H9 (cell line): ENCODE measurements at regions not wholly inside any gene's neighbourhood (a gene's known extent, or its start where the extent isn't known, plus 50 kb on each side); places are given as distances from the start of the nearest gene placed in this dataset.

Experiments
- DNase-seq: peaks from one replicate; pipeline ENCODE4 v3.0.0-alpha.2; 2017
- H2AFZ ChIP-seq: one replicate; pipeline ENCODE4 v1.6.1; 2013; ENCODE audit warnings: mild to moderate bottlenecking, low read length, control low read depth, moderate library complexity
- H2AK5ac ChIP-seq: 2 replicates; pipeline ENCODE4 v1.6.1; 2013; ENCODE audit warnings: low read length, control low read depth, mixed read lengths; ENCODE audit not compliant: insufficient read length
- H2BK120ac ChIP-seq: one replicate; pipeline ENCODE4 v1.6.1; 2013; ENCODE audit warnings: low read depth, mild to moderate bottlenecking, low read length, control low read depth, inconsistent platforms; ENCODE audit not compliant: poor library complexity, severe bottlenecking
- H2BK12ac ChIP-seq: 2 replicates; pipeline ENCODE4 v1.6.1; 2013; ENCODE audit warnings: low read length, control low read depth, mixed read lengths, low read depth; ENCODE audit not compliant: insufficient read length
- H2BK15ac ChIP-seq: 2 replicates; pipeline ENCODE4 v1.6.1; 2013; ENCODE audit warnings: low read depth, low read length, control low read depth
- H2BK20ac ChIP-seq: one replicate; pipeline ENCODE4 v1.6.1; 2013; ENCODE audit warnings: low read depth, mild to moderate bottlenecking, low read length, control low read depth, inconsistent platforms; ENCODE audit not compliant: poor library complexity, severe bottlenecking
- H2BK5ac ChIP-seq: 2 replicates; pipeline ENCODE4 v1.6.1; 2013; ENCODE audit warnings: low read length, control low read depth, mixed read lengths; ENCODE audit not compliant: insufficient read length
- H3K14ac ChIP-seq: 2 replicates; pipeline ENCODE4 v1.6.1; 2013; ENCODE audit warnings: low read length, control low read depth; ENCODE audit not compliant: insufficient read depth
- H3K18ac ChIP-seq: 2 replicates; pipeline ENCODE4 v1.6.1; 2013; ENCODE audit warnings: low read depth, mild to moderate bottlenecking, mixed read lengths, low read length, control low read depth; ENCODE audit not compliant: insufficient read length
- H3K23ac ChIP-seq: 2 replicates; pipeline ENCODE4 v1.6.1; 2013; ENCODE audit warnings: low read length, control low read depth, mixed read lengths, low read depth; ENCODE audit not compliant: insufficient read length
- H3K23me2 ChIP-seq: 2 replicates; pipeline ENCODE4 v1.6.1; 2013; ENCODE audit warnings: low read depth, mild to moderate bottlenecking, mixed read lengths, low read length, control low read depth; ENCODE audit not compliant: insufficient read length, poor library complexity, severe bottlenecking
- H3K27ac ChIP-seq: 2 replicates; pipeline ENCODE4 v1.5.1; 2013; ENCODE audit warnings: low read length, control low read depth, mixed read lengths, low read depth; ENCODE audit not compliant: insufficient read length
- H3K27me3 ChIP-seq: 2 replicates; pipeline ENCODE4 v1.6.1; 2013; ENCODE audit warnings: low read length, control low read depth, inconsistent platforms; ENCODE audit not compliant: insufficient read depth
- H3K4ac ChIP-seq: 2 replicates; pipeline ENCODE4 v1.6.1; 2013; ENCODE audit warnings: low read depth, mild to moderate bottlenecking, control low read depth, inconsistent platforms, low read length, moderate library complexity
- H3K4me1 ChIP-seq: 2 replicates; pipeline ENCODE4 v1.6.1; 2013; ENCODE audit warnings: low read length, control low read depth, inconsistent platforms; ENCODE audit not compliant: insufficient read depth
- H3K4me2 ChIP-seq: 2 replicates; pipeline ENCODE4 v1.6.1; 2013; ENCODE audit warnings: low read length, control low read depth, mixed read lengths; ENCODE audit not compliant: insufficient read length, insufficient read depth
- H3K56ac ChIP-seq: 2 replicates; pipeline ENCODE4 v1.6.1; 2013; ENCODE audit warnings: low read depth, mild to moderate bottlenecking, mixed read lengths, low read length, control low read depth; ENCODE audit not compliant: insufficient read length
- H3K79me1 ChIP-seq: 2 replicates; pipeline ENCODE4 v1.6.1; 2013; ENCODE audit warnings: low read depth, mild to moderate bottlenecking, moderate library complexity, low read length, control low read depth, inconsistent platforms; ENCODE audit not compliant: insufficient read depth, poor library complexity, severe bottlenecking
- H3K79me2 ChIP-seq: 2 replicates; pipeline ENCODE4 v1.6.1; 2013; ENCODE audit warnings: low read length, control low read depth, inconsistent platforms; ENCODE audit not compliant: insufficient read depth
- H3K9ac ChIP-seq: 2 replicates; pipeline ENCODE4 v1.6.1; 2013; ENCODE audit warnings: low read length, control low read depth, mixed read lengths; ENCODE audit not compliant: insufficient read length; ENCODE audit errors: extremely low read depth
- H3K9me3 ChIP-seq: one replicate; pipeline ENCODE4 v1.6.1; 2013; ENCODE audit warnings: low read depth, low read length, inconsistent platforms; ENCODE audit not compliant: control insufficient read depth
- H3T11ph ChIP-seq: one replicate; pipeline ENCODE4 v1.6.1; 2013; ENCODE audit warnings: mild to moderate bottlenecking, low read length, control low read depth, inconsistent platforms
- H4K20me1 ChIP-seq: one replicate; pipeline ENCODE4 v1.6.1; 2013; ENCODE audit not compliant: control insufficient read depth, insufficient read length, insufficient read depth
- H4K5ac ChIP-seq: 2 replicates; pipeline ENCODE4 v1.6.1; 2013; ENCODE audit warnings: low read depth, mild to moderate bottlenecking, mixed read lengths, low read length, control low read depth; ENCODE audit not compliant: insufficient read length
- H4K8ac ChIP-seq: replicated peaks from 2 replicates; pipeline ENCODE4 v1.6.1; 2013; ENCODE audit warnings: low read length, control low read depth, mixed read lengths, low read depth; ENCODE audit not compliant: insufficient read length
- H4K91ac ChIP-seq: 2 replicates; pipeline ENCODE4 v1.6.1; 2013; ENCODE audit warnings: low read depth, mild to moderate bottlenecking, moderate library complexity, mixed read lengths, low read length, control low read depth; ENCODE audit not compliant: insufficient read length
- H3K27ac Mint-ChIP-seq, 3 experiments: 2 replicates in 2 of 3; 3 replicates in 1 of 3; pipeline ENCODE4 v1.8.0; 2020 to 2021; ENCODE audit warnings: mixed read lengths in 3 of 3, mild to moderate bottlenecking in 1 of 3, moderate library complexity in 1 of 3
- H3K27me3 Mint-ChIP-seq: 2 replicates; pipeline ENCODE4 v1.8.0; 2021; ENCODE audit warnings: low read depth, mild to moderate bottlenecking, moderate library complexity, mixed read lengths
- H3K36me3 Mint-ChIP-seq, 3 experiments: 2 replicates in 2 of 3; 3 replicates in 1 of 3; pipeline ENCODE4 v1.8.0; 2020 to 2021; ENCODE audit warnings: low read depth in 3 of 3, mixed read lengths in 3 of 3; ENCODE audit not compliant: insufficient read depth in 1 of 3
- H3K4me1 Mint-ChIP-seq, 2 experiments: 2 replicates each; pipeline ENCODE4 v1.8.0; 2020; ENCODE audit warnings: mixed read lengths in 2 of 2
- H3K4me3 Mint-ChIP-seq, 2 experiments: 2 replicates in 1 of 2; 3 replicates in 1 of 2; pipeline ENCODE4 v1.8.0; 2020 to 2021; ENCODE audit warnings: mild to moderate bottlenecking in 2 of 2, mixed read lengths in 2 of 2, moderate library complexity in 1 of 2
- H3K9me3 Mint-ChIP-seq, 2 experiments: 2 replicates in 1 of 2; 3 replicates in 1 of 2; pipeline ENCODE4 v1.8.0; 2020; ENCODE audit warnings: mild to moderate bottlenecking in 2 of 2, mixed read lengths in 2 of 2, moderate library complexity in 1 of 2
- CTCF ChIP-seq: fragments of 200-600 bp; sonication (generic); conservative IDR thresholded peaks from 3 replicates; pipeline ENCODE4 v1.8.0; 2021; ENCODE audit warnings: antibody characterized with exemption, mild to moderate bottlenecking

- H3K9ac ChIP-seq, result no peak overlapping the region
- H3K4me1 ChIP-seq, result no peaks in the 10 kb centered on the region; the same call in 1 of the 2 replicates
- no peak overlapping the region for H2BK120ac ChIP-seq
- no peaks in the 10 kb centered on the region for H3K79me1 ChIP-seq
- no peak overlapping the region for H2BK15ac ChIP-seq
- no peak overlapping the region for H3K27ac ChIP-seq
- Mint-ChIP-seq H3K4me1 (peaks cover 9 to 13% of the 10 kb centered on the region in 2 experiments), H3K4me3 (no peak overlapping the region), H3K9me3 (no peaks in the 10 kb centered on the region), H3K27me3 (no peaks in the 10 kb centered on the region), H3K27ac (no peak overlapping the region), H3K36me3 (no peaks in the 10 kb centered on the region)
- H3K9me3 ChIP-seq, result no peaks in the 10 kb centered on the region
- no peak overlapping the region for H3K4ac ChIP-seq
- no peak overlapping the region for H3K23ac ChIP-seq
- H4K5ac ChIP-seq, result no peak overlapping the region
- no peak for DNase-seq
- no peaks in the 10 kb centered on the region for H3K23me2 ChIP-seq
- no peak overlapping the region for H3K18ac ChIP-seq
- no peak; the same call in 2 of the 3 replicates for TF ChIP-seq CTCF
- no peaks in the 10 kb centered on the region for H3K79me2 ChIP-seq
- no peak overlapping the region for H2BK5ac ChIP-seq
- H4K91ac ChIP-seq, result no peak overlapping the region
- no peaks in the 10 kb centered on the region for H3K27me3 ChIP-seq
- H4K20me1 ChIP-seq, result no peaks in the 10 kb centered on the region
- H3T11ph ChIP-seq, result no peak overlapping the region
- H2AK5ac ChIP-seq, result no peak overlapping the region
- H3K56ac ChIP-seq, result no peak overlapping the region
- H2BK12ac ChIP-seq, result no peak overlapping the region
- H2AFZ ChIP-seq, result peak overlapping the region; percentile 44
- H3K14ac ChIP-seq, result no peak overlapping the region
- no peak overlapping the region for H4K8ac ChIP-seq
- no peak overlapping the region for H2BK20ac ChIP-seq
- H3K4me2 ChIP-seq, result no peak overlapping the region
Observed at GRCh38 chr14:34098985-34099349, 148.1 kb upstream of the EGLN3 start.
